Fibroblast of villous mesenchyme (primary cell): ENCODE measurements at regions not wholly inside any gene's neighbourhood (a gene's known extent, or its start where the extent isn't known, plus 50 kb on each side); places are given as distances from the start of the nearest gene placed in this dataset.
"Not testable (repeated sequence)": the region's sequence is repeated elsewhere in the genome, so short reads cannot be mapped to it uniquely, and the experiment has no call there.

Source experiments
- DNase-seq: peaks from one replicate; pipeline ENCODE4 v3.0.0-alpha.2; 2010; ENCODE audit warnings: low read depth
- H3K4me3 ChIP-seq: 2 replicates; pipeline ENCODE4 v1.5.1; 2011; ENCODE audit warnings: low read depth, mild to moderate bottlenecking, low read length
- TF ChIP-seq, protein P1 (sequence below): IDR thresholded peaks from 2 replicates; pipeline ENCODE4 v1.5.1; 2012; ENCODE audit warnings: low read depth, mild to moderate bottlenecking, low read length; ENCODE audit not compliant: insufficient read depth

DNA sequence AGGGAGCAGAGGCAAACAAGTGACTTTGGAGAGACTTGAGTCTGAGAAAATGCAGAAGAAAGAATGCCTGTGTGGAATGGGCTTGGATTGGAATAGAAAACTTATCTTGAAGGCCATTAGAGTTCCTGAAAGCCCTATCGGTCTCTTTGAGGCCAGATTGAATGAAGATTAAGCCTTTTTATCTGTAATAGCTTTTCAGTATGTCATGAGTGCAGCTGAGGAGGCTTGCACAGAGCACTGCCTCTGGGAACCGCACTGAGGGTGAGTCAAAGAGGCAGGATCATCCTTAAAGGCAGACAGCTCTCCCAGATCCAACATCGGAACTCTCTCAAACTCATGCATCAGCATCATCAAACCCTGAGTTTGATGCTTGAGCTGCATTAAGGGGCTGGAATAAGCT, 515.2 kb downstream of the NTRK3 start:
- no peak overlapping the region for H3K4me3 ChIP-seq
- DNase-seq, result peak; percentile 16
- TF ChIP-seq, protein P1, sequence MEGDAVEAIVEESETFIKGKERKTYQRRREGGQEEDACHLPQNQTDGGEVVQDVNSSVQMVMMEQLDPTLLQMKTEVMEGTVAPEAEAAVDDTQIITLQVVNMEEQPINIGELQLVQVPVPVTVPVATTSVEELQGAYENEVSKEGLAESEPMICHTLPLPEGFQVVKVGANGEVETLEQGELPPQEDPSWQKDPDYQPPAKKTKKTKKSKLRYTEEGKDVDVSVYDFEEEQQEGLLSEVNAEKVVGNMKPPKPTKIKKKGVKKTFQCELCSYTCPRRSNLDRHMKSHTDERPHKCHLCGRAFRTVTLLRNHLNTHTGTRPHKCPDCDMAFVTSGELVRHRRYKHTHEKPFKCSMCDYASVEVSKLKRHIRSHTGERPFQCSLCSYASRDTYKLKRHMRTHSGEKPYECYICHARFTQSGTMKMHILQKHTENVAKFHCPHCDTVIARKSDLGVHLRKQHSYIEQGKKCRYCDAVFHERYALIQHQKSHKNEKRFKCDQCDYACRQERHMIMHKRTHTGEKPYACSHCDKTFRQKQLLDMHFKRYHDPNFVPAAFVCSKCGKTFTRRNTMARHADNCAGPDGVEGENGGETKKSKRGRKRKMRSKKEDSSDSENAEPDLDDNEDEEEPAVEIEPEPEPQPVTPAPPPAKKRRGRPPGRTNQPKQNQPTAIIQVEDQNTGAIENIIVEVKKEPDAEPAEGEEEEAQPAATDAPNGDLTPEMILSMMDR, result no peak

DNA sequence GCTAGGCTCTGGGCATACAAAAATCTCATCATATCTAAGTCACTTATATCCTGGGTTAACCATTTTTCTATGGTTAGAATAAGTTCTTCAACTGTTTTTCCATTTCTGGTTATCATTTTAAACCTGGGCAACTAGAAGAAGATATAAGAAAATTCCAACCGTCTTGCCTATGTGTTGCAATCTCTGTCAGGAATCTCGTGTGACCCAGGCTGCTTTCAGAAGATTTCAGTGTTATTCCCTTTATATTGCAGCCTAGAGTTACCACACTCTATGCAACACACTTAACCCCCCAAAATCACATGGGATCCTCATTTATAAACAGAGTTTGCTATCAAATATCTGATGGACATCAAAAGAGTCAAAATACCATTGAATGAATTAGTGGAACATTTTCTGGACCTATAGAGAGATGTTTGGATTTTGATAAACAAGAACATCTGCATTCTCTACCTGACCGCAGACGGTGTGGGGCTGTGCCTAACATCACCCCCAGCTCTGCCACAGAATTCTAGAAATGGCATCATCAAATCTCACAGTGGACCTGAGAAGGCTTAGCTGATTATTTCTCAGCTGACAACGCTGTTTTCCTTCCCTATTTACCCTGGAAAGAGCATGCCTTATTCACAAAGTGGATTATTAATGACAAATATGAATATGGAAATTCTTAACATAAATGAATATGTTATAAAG, 515.7 kb downstream of the NTRK3 start:
- H3K4me3 ChIP-seq, result no peak overlapping the region
- no peak for DNase-seq
- TF ChIP-seq, protein P1, result no peak

DNA sequence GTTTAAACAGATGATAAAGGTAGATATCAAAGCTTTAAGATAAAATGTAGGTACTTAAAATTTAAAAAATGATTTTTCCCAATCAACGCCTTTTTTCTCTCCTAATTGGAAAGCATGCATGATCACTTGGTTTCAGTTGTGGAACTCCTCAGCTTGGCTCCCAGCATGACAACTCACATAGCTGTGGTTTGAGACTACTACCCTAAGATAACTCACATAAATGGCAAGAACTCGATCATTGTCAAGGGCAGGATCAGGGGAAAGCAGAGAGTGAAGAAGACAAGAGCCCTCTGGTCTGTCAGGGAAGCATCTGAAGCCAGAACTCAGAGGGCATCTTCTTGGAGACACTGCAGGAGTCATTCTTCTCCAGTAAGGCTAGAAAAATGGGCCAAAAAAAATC, 516.7 kb downstream of the NTRK3 start:
- DNase-seq, result no peak
- no peak overlapping the region for H3K4me3 ChIP-seq
- TF ChIP-seq, protein P1, result no peak

DNA sequence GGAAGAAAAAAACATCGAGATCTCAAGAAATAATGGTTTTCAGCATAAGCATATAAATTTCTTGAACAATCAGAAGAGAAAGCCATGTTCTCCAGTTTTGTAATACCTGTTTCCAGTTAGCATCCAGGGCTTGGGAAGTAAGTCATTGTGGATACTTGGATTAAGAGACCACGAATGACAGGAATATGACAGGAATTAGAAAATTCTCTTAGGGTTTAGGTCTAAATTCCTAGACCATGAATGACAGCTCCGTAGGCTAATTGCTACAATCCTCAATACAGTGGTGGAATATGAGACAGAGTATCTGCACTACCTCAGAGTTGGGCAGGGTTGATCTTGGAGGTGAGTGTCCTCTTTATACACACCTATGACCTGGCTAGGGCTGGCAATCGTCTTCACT, 517.5 kb downstream of the NTRK3 start:
- H3K4me3 ChIP-seq, result no peak overlapping the region
- TF ChIP-seq, protein P1, result no peak
- no peak for DNase-seq

DNA sequence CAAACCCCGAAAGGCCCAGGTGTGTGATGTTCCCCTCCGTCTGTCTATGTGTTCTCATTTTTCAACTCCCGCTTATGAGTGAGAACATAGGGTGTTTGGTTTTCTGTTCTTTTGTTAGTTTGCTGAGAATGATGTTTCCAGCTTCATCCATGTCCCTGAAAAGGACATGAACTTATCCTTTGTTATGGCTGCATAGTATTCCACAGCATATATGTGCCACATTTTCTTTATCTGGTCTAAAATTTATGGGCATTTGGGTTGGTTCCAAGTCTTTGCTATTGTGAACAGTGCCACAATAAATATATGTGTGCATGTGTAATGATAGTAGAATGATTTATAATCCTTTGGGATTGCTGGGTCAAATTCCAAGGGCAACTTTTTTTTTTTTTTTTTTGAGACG, 519.1 kb downstream of the NTRK3 start:
- not testable (repeated sequence) for DNase-seq, H3K4me3 ChIP-seq

DNA sequence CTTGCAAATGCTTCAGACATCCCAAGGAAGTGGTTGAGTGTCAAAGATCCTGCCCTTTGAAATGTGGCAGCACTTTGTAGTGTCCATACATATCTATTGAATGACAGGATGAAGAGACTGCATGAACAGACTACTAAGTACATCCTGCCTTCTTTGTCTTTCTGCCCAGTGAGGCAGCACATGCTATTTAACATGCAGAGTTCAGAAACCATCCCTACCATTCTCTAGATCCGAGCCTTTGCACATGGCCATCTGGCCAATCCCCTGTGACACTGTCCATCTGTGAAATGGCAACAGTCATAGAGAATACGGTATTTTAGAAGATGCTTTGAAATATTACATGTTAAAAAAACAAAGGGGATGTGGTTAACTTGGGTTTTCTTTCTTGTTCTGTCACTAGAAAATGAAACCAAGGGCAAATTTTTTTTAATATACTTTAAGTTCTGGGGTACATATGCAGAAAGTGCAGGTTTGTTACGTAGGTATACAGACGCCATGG, 519.6 kb downstream of the NTRK3 start:
- H3K4me3 ChIP-seq, result no peak overlapping the region
- TF ChIP-seq, protein P1, result no peak
- DNase-seq, result no peak

DNA sequence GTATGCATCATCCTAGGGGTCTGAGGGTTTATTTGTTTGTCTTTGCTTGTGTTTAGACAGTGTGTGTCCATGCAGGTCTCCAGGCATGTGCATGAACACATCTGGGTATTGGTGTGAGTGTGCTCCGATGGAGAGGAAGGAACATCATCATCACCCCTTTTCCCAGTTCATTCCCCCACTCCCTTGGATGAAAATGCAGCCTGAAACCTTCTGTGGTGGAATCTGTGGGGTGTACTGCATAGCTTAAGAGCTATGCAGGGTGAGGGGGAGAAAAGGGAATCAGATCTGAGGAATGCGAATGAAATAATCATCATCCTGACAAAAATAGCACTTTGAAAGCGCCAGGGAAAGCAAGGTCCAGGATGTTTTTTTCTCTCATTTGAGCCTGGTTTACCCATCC, 520.1 kb downstream of the NTRK3 start:
- H3K4me3 ChIP-seq, result no peak overlapping the region
- TF ChIP-seq, protein P1, result no peak
- no peak for DNase-seq
